ENCODE measurements at regions not wholly inside any gene's neighbourhood (a gene's known extent, or its start where the extent isn't known, plus 50 kb on each side); places are given as distances from the start of the nearest gene placed in this dataset.

- intact Hi-C loops (cut with micrococcal nuclease; ENCODE audit: unreplicated experiment): no loop called here
- Mint-ChIP-seq H3K4me3 (ENCODE audit: low read depth, unreplicated experiment) (no peak overlapping the region), H3K36me3 (ENCODE audit: insufficient read depth, unreplicated experiment) (no peaks in the 10 kb centered on the region), H3K9me3 (ENCODE audit: low read depth, unreplicated experiment) (no peaks in the 10 kb centered on the region), H3K27ac (ENCODE audit: unreplicated experiment) (no peak overlapping the region), H3K4me1 (ENCODE audit: low read depth, unreplicated experiment) (no peaks in the 10 kb centered on the region), H3K27me3 (ENCODE audit: unreplicated experiment) (peaks cover 92% of the 10 kb centered on the region)
- no peak for TF ChIP-seq CTCF (IDR thresholded peaks at IDR 0.05; ENCODE audit: unreplicated experiment)
- BruUV-seq (replicated peaks): no TSS peak
- CTCF ChIA-PET: no interaction called here
- no peak for DNase-seq
Measured at GRCh38 chr18:47716632-47717185, 213.8 kb downstream of the SMAD2 start.

- peaks cover 73% of the 10 kb centered on the region for H3K27me3 Mint-ChIP-seq (ENCODE audit: unreplicated experiment)
- DNase-seq: peak; percentile 6
- TF ChIP-seq CTCF (IDR thresholded peaks at IDR 0.05; ENCODE audit: unreplicated experiment): no peak
- no peaks in the 10 kb centered on the region for H3K36me3 Mint-ChIP-seq (ENCODE audit: insufficient read depth, unreplicated experiment)
- no peak overlapping the region for H3K27ac Mint-ChIP-seq (ENCODE audit: unreplicated experiment)
- CTCF ChIA-PET: no interaction called here
- no peaks in the 10 kb centered on the region for H3K4me1 Mint-ChIP-seq (ENCODE audit: low read depth, unreplicated experiment)
- BruUV-seq (replicated peaks): no TSS peak
- no peaks in the 10 kb centered on the region for H3K9me3 Mint-ChIP-seq (ENCODE audit: low read depth, unreplicated experiment)
- no peak overlapping the region for H3K4me3 Mint-ChIP-seq (ENCODE audit: low read depth, unreplicated experiment)
- intact Hi-C loops (cut with micrococcal nuclease; ENCODE audit: unreplicated experiment): no loop called here
Measured at GRCh38 chr18:47710451-47710850, 220.0 kb downstream of the SMAD2 start.

GRCh38 chr18:47709556-47709955 is 220.9 kb downstream of the SMAD2 start:
- intact Hi-C loops (cut with micrococcal nuclease; ENCODE audit: unreplicated experiment): no loop called here
- Mint-ChIP-seq H3K27ac (ENCODE audit: unreplicated experiment) (no peak overlapping the region), H3K36me3 (ENCODE audit: insufficient read depth, unreplicated experiment) (no peaks in the 10 kb centered on the region), H3K9me3 (ENCODE audit: low read depth, unreplicated experiment) (no peaks in the 10 kb centered on the region), H3K4me1 (ENCODE audit: low read depth, unreplicated experiment) (no peaks in the 10 kb centered on the region), H3K27me3 (ENCODE audit: unreplicated experiment) (peaks cover 72% of the 10 kb centered on the region), H3K4me3 (ENCODE audit: low read depth, unreplicated experiment) (no peak overlapping the region)
- TF ChIP-seq CTCF (IDR thresholded peaks at IDR 0.05; ENCODE audit: unreplicated experiment): no peak
- CTCF ChIA-PET: no interaction called here
- no TSS peak for BruUV-seq (replicated peaks)
- DNase-seq: no peak

- CTCF ChIA-PET: no interaction called here
- H3K4me1 Mint-ChIP-seq (ENCODE audit: low read depth, unreplicated experiment): no peaks in the 10 kb centered on the region
- no peak for TF ChIP-seq CTCF (IDR thresholded peaks at IDR 0.05; ENCODE audit: unreplicated experiment)
- no peak overlapping the region for H3K4me3 Mint-ChIP-seq (ENCODE audit: low read depth, unreplicated experiment)
- DNase-seq: no peak
- peaks cover 72% of the 10 kb centered on the region for H3K27me3 Mint-ChIP-seq (ENCODE audit: unreplicated experiment)
- BruUV-seq (replicated peaks): no TSS peak
- H3K27ac Mint-ChIP-seq (ENCODE audit: unreplicated experiment): no peak overlapping the region
- no peaks in the 10 kb centered on the region for H3K36me3 Mint-ChIP-seq (ENCODE audit: insufficient read depth, unreplicated experiment)
- H3K9me3 Mint-ChIP-seq (ENCODE audit: low read depth, unreplicated experiment): no peaks in the 10 kb centered on the region
- intact Hi-C loops (cut with micrococcal nuclease; ENCODE audit: unreplicated experiment): no loop called here
Measured at GRCh38 chr18:47708206-47708605, 222.3 kb downstream of the SMAD2 start.

All from Calu3 (cell line).